Activated CD4-positive, alpha-beta T cell treated with anti-CD3 and anti-CD28 coated beads, Interleukin-2, amount 50 U/mL, for 4 hours (primary cell): ENCODE measurements at regions not wholly inside any gene's neighbourhood (a gene's known extent, or its start where the extent isn't known, plus 50 kb on each side); places are given as distances from the start of the nearest gene placed in this dataset.
"Not testable (repeated sequence)": the region's sequence is repeated elsewhere in the genome, so short reads cannot be mapped to it uniquely, and the experiment has no call there.

ENCODE experiments used
- DNase-seq, 2 experiments: peaks; one replicate each; pipeline ENCODE4 v3.0.0-alpha.2; 2020

- DNase-seq, result no peak
Measured at GRCh38 chr4:18194278-18194677, 172.7 kb upstream of the LCORL start.

GRCh38 chr4:18192901-18193300, 171.3 kb upstream of the LCORL start:
- no peak for DNase-seq

DNA sequence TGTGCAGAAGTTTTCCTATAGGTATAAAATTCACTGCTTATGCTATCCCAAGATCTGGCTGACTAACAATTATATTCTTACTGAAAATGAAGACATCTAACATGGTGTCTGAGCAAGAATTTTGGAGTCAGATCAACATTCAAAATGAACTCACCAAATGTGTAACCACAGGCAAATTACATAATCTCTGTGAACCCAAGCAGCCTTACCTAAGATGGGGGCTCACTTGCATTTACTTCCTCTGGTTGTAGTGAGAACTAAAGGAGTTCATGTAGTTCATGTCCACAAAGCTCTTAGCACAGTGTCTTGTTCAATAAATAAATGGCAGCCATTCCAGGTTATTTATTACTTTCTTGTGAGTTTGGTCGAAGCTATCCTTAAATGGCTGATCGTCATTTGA, 163.9 kb upstream of the LCORL start:
- no peak for DNase-seq

- DNase-seq, result no peak
Measured at GRCh38 chr4:18180892-18181291, 159.3 kb upstream of the LCORL start.

GRCh38 chr4:18180122-18180521, 158.6 kb upstream of the LCORL start:
- DNase-seq, result no peak

DNA sequence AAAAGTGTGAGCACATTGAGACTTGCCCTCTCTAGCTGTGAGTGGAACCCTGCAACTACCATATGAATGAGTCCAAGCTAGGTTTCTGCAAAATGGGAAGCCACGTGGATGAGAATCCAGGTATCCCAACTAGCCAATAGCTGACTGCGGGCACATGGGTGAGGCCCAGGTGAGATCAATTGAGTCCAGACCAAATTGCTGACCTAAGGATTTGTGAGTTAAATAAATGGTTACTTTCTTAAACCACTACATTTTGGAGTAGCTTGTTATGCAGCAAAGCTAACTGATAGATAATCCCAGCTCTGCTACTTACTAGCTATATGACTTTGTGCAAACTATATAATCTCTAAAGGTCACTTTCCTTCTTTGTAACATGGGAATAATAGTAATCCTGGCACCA, 150.3 kb upstream of the LCORL start:
- DNase-seq, result no peak

DNA sequence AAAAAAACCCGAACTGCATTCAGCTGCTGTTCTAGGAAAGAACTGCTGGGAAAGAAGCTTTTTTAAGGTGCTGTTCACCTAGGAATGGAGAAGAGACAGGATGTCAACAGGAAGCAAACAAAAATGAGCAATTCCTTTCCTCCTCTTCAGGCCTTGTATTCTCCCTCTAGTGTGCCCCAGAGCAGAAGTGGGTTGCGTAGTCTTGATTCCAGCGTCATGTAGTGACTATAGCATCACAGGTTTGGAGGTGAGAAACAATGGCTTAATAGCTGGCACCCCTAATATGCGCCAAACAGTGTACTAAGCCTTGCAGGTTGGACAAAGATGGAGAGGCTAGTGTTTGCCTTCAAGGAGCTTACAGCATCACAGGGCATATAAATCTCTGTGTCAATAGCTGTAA, 146.3 kb upstream of the LCORL start:
- DNase-seq, result no peak

GRCh38 chr4:18166925-18167324, 145.4 kb upstream of the LCORL start:
- DNase-seq, result no peak

- no peak for DNase-seq
Measured at GRCh38 chr4:18162453-18162852, 140.9 kb upstream of the LCORL start.

- DNase-seq, result not testable (repeated sequence)
Measured at GRCh38 chr4:18159117-18159912, 137.8 kb upstream of the LCORL start.

- no peak for DNase-seq
Measured at GRCh38 chr4:18155067-18156041, 133.8 kb upstream of the LCORL start.

GRCh38 chr4:18138076-18138665, 116.6 kb upstream of the LCORL start:
- DNase-seq, result no peak

DNA sequence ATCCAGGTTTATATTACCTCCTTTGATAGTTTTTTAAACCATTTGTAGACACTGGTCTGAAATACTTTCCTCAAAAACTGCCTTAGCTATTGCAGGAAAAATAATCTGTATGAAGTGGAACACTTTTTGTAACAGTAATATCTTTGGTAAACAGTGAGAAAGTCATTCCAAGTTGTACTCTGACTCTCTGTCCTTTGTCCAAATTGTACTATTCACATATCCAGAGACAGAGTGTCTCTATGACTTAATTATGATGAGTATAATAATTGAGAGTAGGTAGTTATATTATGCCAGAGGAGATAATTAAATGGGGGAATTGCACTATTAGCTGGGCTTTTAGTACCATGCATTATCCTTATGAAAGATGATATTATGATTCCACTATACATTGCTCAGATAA, 112.6 kb upstream of the LCORL start:
- no peak for DNase-seq

DNA sequence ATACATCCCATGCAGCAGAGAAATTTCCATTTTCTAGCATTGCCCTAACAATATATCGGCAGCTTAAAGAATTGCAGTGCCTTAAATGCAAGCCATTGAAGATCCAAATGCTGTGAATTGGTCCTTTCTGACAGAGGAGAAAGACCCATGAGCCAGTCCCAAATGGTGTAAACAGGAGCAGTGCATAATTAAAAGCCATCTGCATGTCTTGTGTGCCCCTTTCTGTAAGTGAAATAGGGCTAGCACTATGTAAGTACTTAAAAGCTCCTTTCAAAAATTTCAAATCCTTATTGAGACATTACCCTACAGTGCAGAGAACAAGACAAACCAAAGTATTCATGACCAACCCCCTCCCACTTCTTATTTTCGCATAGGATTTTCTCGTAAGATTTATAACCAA, 108.7 kb upstream of the LCORL start:
- no peak for DNase-seq

GRCh38 chr4:18128241-18128640, 106.7 kb upstream of the LCORL start:
- no peak for DNase-seq

DNA sequence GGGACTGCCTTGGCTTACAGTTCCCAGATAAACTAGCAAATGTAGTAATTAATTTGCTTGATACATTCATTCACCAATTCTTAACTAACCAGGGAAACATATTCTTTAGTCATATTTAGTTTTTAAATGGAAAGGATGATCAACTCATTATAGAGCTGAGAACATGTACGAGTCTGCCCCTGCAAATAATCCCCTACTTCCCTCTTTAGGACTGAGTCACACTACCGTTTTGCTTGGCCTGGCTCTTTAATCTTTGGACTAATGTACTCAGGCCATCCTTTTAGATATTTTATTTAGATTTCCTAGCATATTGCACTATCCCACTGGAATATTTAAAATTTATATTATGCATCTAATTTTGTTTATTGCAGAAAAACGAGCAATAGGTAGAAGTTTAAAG, 105.5 kb upstream of the LCORL start:
- no peak for DNase-seq

- DNase-seq, result no peak
Measured at GRCh38 chr4:18113710-18114331, 92.3 kb upstream of the LCORL start.

GRCh38 chr4:18111081-18111480, 89.5 kb upstream of the LCORL start:
- no peak for DNase-seq

GRCh38 chr4:18110099-18110498, 88.5 kb upstream of the LCORL start:
- no peak for DNase-seq

DNA sequence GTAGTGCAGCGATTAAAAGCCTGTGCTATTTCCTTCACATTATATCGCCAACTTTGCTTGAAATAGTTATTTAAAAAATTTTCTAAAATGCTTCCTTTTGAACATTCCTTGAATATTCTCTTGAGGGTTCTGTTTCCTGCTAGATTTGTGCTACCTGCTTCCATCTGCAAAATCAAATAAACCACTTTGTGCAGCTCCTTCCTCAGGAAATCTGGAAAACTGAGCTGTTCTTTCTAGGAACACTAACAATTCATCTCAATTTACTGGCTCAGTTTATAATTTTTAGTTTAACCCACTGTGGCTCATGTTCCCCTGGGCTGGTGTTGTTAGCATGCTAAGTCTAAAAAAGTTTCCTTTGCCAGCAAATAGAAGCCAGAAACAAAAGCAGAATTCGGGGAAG, 88.1 kb upstream of the LCORL start:
- DNase-seq, result no peak

GRCh38 chr4:18107848-18108528, 86.4 kb upstream of the LCORL start:
- DNase-seq, result not testable (repeated sequence)

DNA sequence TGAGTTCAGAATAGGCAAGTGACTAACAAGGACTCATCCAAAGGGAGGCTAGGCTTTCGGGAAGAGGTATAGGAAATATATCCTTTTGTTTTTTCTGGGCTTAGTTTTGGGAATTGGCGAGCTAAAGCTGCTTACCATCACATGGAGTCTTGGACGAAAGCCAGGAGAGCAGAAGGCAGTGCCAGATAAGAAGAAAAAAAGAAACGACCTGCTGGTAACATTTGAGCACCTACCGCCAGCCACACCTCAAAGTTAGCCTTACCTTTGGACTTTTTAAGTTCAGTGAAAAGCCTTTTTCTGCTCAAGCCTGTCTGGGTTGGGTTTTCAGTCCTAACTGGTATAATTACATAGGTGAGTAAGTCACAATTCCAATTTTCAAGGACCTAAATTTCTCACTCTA, 85.1 kb upstream of the LCORL start:
- no peak for DNase-seq
